Fibroblast of mammary gland (primary cell): ENCODE measurements at regions not wholly inside any gene's neighbourhood (a gene's known extent, or its start where the extent isn't known, plus 50 kb on each side); places are given as distances from the start of the nearest gene placed in this dataset.

Source experiments
- DNase-seq: peaks from one replicate; pipeline ENCODE4 v3.0.0-alpha.2; 2010; ENCODE audit warnings: low read depth
- H3K4me3 ChIP-seq: 2 replicates; pipeline ENCODE4 v1.5.1; 2011; ENCODE audit warnings: low read depth, mild to moderate bottlenecking, low read length, moderate library complexity; ENCODE audit not compliant: control insufficient read depth
- CTCF ChIP-seq: conservative IDR thresholded peaks from 2 replicates; pipeline ENCODE4 v1.5.1; 2011; ENCODE audit warnings: low read depth, low read length, inconsistent platforms; ENCODE audit not compliant: control insufficient read depth, insufficient read depth

GRCh38 chr1:30588311-30589073, 134.9 kb downstream of the MATN1 start:
- no peak overlapping the region for H3K4me3 ChIP-seq
- DNase-seq, result no peak
- TF ChIP-seq CTCF, result no peak

- H3K4me3 ChIP-seq, result no peak overlapping the region
- TF ChIP-seq CTCF, result no peak
- DNase-seq, result no peak
Measured at GRCh38 chr1:30586671-30587070, 136.7 kb downstream of the MATN1 start.

GRCh38 chr1:30579580-30579979, 143.8 kb downstream of the MATN1 start:
- DNase-seq, result no peak
- no peak for TF ChIP-seq CTCF
- H3K4me3 ChIP-seq, result no peak overlapping the region

GRCh38 chr1:30575066-30575465, 148.3 kb downstream of the MATN1 start:
- DNase-seq, result no peak
- no peak for TF ChIP-seq CTCF
- H3K4me3 ChIP-seq, result no peak overlapping the region

- H3K4me3 ChIP-seq, result no peak overlapping the region
- DNase-seq, result no peak
- no peak for TF ChIP-seq CTCF
Measured at GRCh38 chr1:30572192-30572591, 151.2 kb downstream of the MATN1 start.

GRCh38 chr1:30571380-30571779, 152.0 kb downstream of the MATN1 start:
- no peak for TF ChIP-seq CTCF
- H3K4me3 ChIP-seq, result no peak overlapping the region
- no peak for DNase-seq
